SH-SY5Y (cell line): ENCODE measurements at regions not wholly inside any gene's neighbourhood (a gene's known extent, or its start where the extent isn't known, plus 50 kb on each side); places are given as distances from the start of the nearest gene placed in this dataset.

Experiments
- GATA2 ChIP-seq: IDR thresholded peaks from 2 replicates; pipeline ENCODE4 v1.6.1; 2011; ENCODE audit warnings: mild to moderate bottlenecking, low read depth, low read length
- GATA3 ChIP-seq: IDR thresholded peaks from 2 replicates; pipeline ENCODE4 v1.6.1; 2011; ENCODE audit warnings: low read depth, mild to moderate bottlenecking, low read length, moderate library complexity

DNA sequence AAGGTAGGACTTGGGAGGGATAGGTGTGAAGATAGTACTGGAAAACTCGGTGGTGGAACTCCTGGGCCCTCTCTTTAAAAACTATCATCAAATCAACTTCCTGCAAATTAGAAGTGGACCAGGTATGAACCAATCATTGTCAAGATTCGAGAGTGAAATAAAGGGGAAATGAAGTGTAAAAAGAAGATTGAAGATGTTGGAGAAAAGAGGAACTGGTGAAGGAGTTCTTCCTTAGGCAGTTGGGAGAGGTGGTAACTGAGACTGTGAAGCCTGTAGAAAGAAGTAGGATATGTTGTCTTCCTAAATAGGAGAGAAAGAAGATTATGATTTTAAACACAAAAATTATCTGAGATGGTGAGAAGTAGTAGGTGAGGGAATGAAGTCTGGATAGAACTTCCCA lies 212.2 kb downstream of the PPP1R2C start:
- no peak for TF ChIP-seq GATA2
- TF ChIP-seq GATA3, result no peak
